Mucosa of descending colon (tissue), 3 donors: ENCODE measurements at regions not wholly inside any gene's neighbourhood (a gene's known extent, or its start where the extent isn't known, plus 50 kb on each side); places are given as distances from the start of the nearest gene placed in this dataset.

ENCODE experiments used
- ATAC-seq: fragments of 200-7000 bp; cut with Tn5 transposase; one replicate; pipeline ENCODE4 v1.9.1; 2020; ENCODE audit warnings: mild to moderate bottlenecking, moderate library complexity
- DNase-seq, 3 donors: peaks; one replicate each; pipeline ENCODE4 v3.0.0-alpha.2; 2020
- H3K36me3 ChIP-seq: fragments of 200-600 bp; one replicate; pipeline ENCODE4 v1.8.0; 2021; ENCODE audit warnings: low read depth, mild to moderate bottlenecking
- H3K4me1 ChIP-seq: fragments of 200-600 bp; one replicate; pipeline ENCODE4 v1.8.0; 2021; ENCODE audit warnings: low read depth, mild to moderate bottlenecking
- H3K4me3 ChIP-seq: fragments of 200-600 bp; one replicate; pipeline ENCODE4 v1.8.0; 2021; ENCODE audit warnings: mild to moderate bottlenecking
- H3K9me3 ChIP-seq: fragments of 200-600 bp; one replicate; pipeline ENCODE4 v1.8.0; 2021; ENCODE audit warnings: mild to moderate bottlenecking
- CTCF ChIP-seq: fragments of 200-600 bp; IDR thresholded peaks from one replicate; pipeline ENCODE4 v1.8.0; 2022; ENCODE audit warnings: antibody characterized with exemption, mild to moderate bottlenecking
- intact Hi-C, 2 donors: fragments of 100-400 bp; cut with DNase I in 1 of 2; cut with micrococcal nuclease in 1 of 2; formaldehyde crosslinking; loops; one replicate each; pipeline versions ENCODE4 v1.11.0 to v1.11.1; 2022; cut with DNase I, micrococcal nuclease
- donor health status: DM: no; HTN: no; CAD: no; lungs with moderate emphysema.
- donor health status: DM: no; HTN: no; CAD: no.
- donor health status: DM: no; HTN: yes; CAD: no.

- Histone ChIP-seq H3K9me3 (no peaks in the 10 kb centered on the region), H3K4me1 (no peaks in the 10 kb centered on the region), H3K4me3 (no peak overlapping the region), H3K36me3 (no peaks in the 10 kb centered on the region)
- DNase-seq (no peak), ATAC-seq (no peak)
- intact Hi-C loops = no loop called here
- TF ChIP-seq CTCF = no peak
Observed at GRCh38 chr14:22486675-22487074, 102.3 kb downstream of the DAD1 start.

DNA sequence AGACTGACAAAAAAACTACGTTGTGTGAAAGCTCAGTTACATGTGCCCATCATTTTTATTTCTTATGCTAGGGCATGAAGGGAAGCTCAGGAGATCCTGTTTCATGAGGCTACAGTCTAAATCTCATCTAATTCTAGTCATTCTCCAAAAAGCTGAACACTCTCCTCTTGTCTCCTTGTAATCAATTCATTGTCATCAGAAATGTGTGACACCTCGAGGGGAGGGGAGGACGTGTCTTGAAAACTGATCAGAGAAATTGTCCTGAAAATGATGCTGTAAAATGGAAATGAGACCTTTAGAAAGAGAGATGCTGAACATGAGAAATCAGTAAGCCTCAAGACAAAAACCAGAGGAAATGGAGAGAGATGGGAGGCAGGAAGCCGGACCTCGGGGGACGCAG, 103.4 kb downstream of the DAD1 start:
- intact Hi-C loops = no loop called here
- H3K4me3 ChIP-seq = no peak overlapping the region
- no peak for DNase-seq
- no peaks in the 10 kb centered on the region for H3K9me3 ChIP-seq
- no peaks in the 10 kb centered on the region for H3K36me3 ChIP-seq
- no peak for TF ChIP-seq CTCF
- no peak for ATAC-seq
- H3K4me1 ChIP-seq = no peaks in the 10 kb centered on the region

DNA sequence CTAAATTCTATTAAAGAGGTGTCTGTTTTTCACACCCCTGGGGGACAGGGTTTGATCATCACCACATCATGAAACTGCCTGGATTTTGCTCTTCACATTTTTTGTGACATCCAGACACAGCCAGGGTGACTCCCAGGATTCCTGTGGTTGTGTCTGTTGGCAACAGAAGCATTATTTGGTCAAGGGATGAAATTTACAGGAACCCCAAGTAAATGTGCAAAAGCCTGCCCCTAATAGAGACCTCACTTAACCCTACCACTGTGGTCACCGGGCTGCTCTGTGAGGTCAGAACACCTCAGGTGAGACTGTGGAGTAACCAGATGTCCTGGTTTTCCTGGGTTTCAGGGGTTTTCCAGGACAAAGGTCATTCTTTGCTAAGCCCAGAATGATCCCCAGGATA, 103.8 kb downstream of the DAD1 start:
- Histone ChIP-seq H3K4me3 (no peak overlapping the region), H3K4me1 (no peaks in the 10 kb centered on the region), H3K36me3 (no peaks in the 10 kb centered on the region), H3K9me3 (no peaks in the 10 kb centered on the region)
- no peak for DNase-seq
- intact Hi-C loops = no loop called here
- no peak for ATAC-seq
- no peak for TF ChIP-seq CTCF

DNA sequence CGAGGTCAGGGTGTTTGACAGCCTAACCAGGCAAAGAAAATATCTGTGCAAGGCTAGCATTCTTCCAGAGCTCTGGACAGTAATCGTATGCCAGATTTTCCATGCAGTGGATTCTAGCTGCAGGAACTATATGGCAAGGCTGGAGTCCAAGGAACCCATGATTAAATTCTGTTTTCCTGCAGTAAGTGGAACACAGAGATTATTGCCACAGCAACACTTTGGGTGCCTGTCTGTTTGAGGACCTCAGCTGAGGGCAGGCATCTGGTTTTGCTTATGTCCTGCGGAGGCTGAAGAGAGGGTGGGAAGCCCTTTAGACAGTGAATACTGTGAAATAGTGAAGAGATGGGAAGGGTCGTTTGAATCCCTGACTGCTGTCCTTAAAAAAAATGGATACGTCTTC, 104.4 kb downstream of the DAD1 start:
- ATAC-seq (no peak), DNase-seq (no peak)
- no peaks in the 10 kb centered on the region for H3K4me1 ChIP-seq
- intact Hi-C loops = no loop called here
- TF ChIP-seq CTCF = no peak
- no peaks in the 10 kb centered on the region for H3K9me3 ChIP-seq
- no peaks in the 10 kb centered on the region for H3K36me3 ChIP-seq
- no peak overlapping the region for H3K4me3 ChIP-seq

- Histone ChIP-seq H3K4me1 (no peaks in the 10 kb centered on the region), H3K4me3 (no peak overlapping the region), H3K36me3 (no peaks in the 10 kb centered on the region), H3K9me3 (no peaks in the 10 kb centered on the region)
- ATAC-seq (peak; percentile 17), DNase-seq (no peak)
- intact Hi-C loops = no loop called here
- no peak for TF ChIP-seq CTCF
Observed at GRCh38 chr14:22483863-22484593, 105.0 kb downstream of the DAD1 start.
